H1 (cell line): ENCODE measurements at regions not wholly inside any gene's neighbourhood (a gene's known extent, or its start where the extent isn't known, plus 50 kb on each side); places are given as distances from the start of the nearest gene placed in this dataset.

Source experiments
- BRCA1 ChIP-seq: IDR thresholded peaks from 2 replicates; pipeline ENCODE4 v1.6.1; 2012; ENCODE audit warnings: low read depth, low read length, improper control_type of control experiment
- TF ChIP-seq, protein P1 (sequence below): fragments of 300-600 bp; sonication (generic); IDR thresholded peaks from 2 replicates; pipeline ENCODE4 v1.7.1; 2012; ENCODE audit warnings: low read length, moderate library complexity, mild to moderate bottlenecking, inconsistent platforms; ENCODE audit not compliant: insufficient replicate concordance

- TF ChIP-seq, protein P1, sequence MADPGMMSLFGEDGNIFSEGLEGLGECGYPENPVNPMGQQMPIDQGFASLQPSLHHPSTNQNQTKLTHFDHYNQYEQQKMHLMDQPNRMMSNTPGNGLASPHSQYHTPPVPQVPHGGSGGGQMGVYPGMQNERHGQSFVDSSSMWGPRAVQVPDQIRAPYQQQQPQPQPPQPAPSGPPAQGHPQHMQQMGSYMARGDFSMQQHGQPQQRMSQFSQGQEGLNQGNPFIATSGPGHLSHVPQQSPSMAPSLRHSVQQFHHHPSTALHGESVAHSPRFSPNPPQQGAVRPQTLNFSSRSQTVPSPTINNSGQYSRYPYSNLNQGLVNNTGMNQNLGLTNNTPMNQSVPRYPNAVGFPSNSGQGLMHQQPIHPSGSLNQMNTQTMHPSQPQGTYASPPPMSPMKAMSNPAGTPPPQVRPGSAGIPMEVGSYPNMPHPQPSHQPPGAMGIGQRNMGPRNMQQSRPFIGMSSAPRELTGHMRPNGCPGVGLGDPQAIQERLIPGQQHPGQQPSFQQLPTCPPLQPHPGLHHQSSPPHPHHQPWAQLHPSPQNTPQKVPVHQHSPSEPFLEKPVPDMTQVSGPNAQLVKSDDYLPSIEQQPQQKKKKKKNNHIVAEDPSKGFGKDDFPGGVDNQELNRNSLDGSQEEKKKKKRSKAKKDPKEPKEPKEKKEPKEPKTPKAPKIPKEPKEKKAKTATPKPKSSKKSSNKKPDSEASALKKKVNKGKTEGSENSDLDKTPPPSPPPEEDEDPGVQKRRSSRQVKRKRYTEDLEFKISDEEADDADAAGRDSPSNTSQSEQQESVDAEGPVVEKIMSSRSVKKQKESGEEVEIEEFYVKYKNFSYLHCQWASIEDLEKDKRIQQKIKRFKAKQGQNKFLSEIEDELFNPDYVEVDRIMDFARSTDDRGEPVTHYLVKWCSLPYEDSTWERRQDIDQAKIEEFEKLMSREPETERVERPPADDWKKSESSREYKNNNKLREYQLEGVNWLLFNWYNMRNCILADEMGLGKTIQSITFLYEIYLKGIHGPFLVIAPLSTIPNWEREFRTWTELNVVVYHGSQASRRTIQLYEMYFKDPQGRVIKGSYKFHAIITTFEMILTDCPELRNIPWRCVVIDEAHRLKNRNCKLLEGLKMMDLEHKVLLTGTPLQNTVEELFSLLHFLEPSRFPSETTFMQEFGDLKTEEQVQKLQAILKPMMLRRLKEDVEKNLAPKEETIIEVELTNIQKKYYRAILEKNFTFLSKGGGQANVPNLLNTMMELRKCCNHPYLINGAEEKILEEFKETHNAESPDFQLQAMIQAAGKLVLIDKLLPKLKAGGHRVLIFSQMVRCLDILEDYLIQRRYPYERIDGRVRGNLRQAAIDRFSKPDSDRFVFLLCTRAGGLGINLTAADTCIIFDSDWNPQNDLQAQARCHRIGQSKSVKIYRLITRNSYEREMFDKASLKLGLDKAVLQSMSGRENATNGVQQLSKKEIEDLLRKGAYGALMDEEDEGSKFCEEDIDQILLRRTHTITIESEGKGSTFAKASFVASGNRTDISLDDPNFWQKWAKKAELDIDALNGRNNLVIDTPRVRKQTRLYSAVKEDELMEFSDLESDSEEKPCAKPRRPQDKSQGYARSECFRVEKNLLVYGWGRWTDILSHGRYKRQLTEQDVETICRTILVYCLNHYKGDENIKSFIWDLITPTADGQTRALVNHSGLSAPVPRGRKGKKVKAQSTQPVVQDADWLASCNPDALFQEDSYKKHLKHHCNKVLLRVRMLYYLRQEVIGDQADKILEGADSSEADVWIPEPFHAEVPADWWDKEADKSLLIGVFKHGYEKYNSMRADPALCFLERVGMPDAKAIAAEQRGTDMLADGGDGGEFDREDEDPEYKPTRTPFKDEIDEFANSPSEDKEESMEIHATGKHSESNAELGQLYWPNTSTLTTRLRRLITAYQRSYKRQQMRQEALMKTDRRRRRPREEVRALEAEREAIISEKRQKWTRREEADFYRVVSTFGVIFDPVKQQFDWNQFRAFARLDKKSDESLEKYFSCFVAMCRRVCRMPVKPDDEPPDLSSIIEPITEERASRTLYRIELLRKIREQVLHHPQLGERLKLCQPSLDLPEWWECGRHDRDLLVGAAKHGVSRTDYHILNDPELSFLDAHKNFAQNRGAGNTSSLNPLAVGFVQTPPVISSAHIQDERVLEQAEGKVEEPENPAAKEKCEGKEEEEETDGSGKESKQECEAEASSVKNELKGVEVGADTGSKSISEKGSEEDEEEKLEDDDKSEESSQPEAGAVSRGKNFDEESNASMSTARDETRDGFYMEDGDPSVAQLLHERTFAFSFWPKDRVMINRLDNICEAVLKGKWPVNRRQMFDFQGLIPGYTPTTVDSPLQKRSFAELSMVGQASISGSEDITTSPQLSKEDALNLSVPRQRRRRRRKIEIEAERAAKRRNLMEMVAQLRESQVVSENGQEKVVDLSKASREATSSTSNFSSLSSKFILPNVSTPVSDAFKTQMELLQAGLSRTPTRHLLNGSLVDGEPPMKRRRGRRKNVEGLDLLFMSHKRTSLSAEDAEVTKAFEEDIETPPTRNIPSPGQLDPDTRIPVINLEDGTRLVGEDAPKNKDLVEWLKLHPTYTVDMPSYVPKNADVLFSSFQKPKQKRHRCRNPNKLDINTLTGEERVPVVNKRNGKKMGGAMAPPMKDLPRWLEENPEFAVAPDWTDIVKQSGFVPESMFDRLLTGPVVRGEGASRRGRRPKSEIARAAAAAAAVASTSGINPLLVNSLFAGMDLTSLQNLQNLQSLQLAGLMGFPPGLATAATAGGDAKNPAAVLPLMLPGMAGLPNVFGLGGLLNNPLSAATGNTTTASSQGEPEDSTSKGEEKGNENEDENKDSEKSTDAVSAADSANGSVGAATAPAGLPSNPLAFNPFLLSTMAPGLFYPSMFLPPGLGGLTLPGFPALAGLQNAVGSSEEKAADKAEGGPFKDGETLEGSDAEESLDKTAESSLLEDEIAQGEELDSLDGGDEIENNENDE = no peak
- no peak for TF ChIP-seq BRCA1
Observed at GRCh38 chr12:34388636-34389377, 366.5 kb downstream of the ALG10 start (continued).
